HG03571 (cell line): ENCODE measurements at regions not wholly inside any gene's neighbourhood (a gene's known extent, or its start where the extent isn't known, plus 50 kb on each side); places are given as distances from the start of the nearest gene placed in this dataset.

Source experiments
- ATAC-seq: cut with Tn5 transposase; IDR thresholded peaks from one replicate; pipeline ENCODE4 v1.9.1; 2021; ENCODE audit not compliant: unreplicated experiment

DNA sequence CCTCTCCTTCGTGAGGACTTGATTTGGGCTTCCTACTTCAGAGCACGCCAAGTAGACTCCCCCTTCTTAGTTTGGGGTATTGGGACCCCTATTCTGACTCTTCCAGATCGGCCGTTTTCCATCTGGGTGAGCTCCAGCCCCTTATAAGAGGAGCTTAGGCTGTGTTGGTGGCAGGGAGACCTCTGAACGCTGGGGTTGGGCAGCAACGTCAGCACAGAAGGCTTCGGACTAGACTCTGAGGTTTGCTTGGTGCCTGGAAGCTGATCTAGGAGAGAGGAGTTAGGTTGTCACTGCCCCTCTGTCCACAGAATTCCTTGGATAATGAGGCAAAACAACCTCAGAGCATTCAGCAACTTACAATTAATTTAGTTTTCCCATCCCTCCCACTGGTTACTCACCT, 99.2 kb upstream of the RTL1 start:
- no peak for ATAC-seq

DNA sequence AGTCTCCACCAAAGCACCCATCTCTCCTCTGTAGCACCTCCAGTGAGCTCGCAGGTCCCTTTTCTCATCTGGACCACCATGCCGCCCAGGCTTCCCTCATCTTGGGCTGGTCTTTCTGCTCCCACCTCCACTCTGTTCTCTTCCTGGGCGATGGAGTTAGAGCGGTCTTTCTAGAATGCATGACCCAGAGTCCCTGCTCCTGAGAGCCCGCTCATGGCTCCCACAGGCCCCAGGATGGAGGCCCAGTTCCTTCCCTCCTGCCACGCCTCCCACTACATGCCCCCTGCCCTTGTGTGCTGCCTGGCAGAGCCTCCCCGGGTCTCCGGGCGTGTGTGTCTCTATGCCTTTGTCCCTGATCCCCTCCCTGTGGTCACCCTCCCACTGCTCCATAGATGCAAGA, 100.7 kb upstream of the RTL1 start:
- no peak for ATAC-seq

DNA sequence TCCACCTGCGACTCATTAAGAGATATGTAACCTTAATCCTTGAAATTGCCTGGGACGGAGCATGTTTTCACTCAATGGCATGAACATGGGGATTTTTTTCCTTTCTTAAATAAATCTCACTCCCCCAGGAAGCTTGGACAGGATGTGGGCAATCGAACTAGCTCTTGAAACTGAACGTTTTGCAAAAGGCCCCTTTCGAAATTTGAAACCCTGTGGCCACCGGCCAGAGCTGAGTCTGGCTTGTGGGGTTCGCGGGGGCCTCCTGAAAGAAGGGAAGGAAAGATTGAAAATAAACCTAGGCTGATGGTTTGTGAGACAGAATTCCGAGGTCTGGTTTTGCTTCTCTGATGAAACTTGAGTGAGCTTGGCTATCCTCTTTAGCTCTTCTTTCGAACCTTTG, 101.4 kb upstream of the RTL1 start:
- no peak for ATAC-seq

DNA sequence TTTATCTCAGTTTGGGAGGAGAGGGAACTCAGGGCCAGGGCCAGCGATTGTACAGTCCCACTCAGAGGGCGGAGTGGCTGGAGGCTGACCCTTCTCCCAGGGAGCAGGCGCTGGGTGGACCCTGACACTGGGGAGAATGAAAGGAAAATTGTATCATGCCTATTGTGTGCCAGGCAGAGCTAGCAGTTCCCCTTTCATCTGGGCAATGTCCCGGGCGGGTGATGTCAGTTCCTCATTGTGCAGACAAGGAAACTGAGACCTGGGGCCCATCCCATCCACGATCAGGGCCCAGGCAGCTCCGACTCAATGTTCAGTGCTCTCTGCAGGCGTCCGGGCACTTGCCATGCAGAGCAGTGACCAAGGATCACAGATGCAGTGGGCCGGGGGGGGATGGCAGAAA, 101.9 kb upstream of the RTL1 start:
- ATAC-seq: no peak

DNA sequence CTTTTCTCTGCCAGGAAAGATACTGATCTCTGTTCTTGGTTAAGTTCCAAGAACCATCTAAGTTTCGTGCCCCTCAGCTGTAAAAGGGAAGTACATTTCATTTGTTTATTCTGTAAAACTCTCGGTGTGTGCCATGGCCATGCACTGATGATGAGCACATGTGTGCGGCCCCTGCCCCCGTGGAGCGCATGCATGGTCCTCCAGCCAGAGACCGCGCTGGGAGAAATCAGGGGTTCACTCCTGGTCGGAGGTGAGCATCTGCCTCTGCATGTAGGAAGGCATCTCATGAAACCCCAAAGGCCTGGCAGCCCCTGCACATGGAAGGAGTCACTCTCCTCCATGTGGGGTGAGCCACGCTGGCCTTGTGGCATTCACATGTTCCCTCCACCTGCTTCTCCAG, 102.5 kb upstream of the RTL1 start:
- no peak for ATAC-seq

DNA sequence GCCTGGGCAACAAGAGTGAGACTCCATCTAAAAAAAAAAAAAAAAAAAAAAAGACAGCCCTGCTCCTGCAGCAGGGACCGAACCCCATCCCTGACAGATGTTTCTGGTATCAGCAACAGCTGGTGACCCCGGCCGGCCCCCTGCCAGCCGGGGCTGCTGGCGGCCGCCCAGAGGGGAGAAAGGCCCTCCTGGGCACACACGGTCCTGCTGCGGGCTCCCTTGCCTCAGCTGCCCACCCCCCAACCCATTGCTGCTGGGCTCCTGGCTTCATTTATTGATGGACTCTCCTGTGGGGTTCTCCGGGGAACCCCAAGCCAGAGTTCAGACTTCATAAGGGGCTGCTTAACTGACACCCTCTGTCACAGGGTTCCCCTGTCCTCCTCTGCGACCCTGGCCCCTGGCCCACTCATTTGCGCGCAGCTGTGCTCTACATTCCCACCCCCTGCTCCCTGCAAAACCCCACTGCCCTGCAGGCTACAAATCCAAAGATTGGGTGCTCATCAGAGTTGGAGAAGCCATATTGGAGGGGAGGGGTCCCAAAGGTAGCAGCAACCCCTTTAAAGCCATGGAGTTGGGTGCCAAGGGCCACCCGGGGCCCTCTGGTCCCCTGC, 103.6 kb upstream of the RTL1 start:
- no peak for ATAC-seq

DNA sequence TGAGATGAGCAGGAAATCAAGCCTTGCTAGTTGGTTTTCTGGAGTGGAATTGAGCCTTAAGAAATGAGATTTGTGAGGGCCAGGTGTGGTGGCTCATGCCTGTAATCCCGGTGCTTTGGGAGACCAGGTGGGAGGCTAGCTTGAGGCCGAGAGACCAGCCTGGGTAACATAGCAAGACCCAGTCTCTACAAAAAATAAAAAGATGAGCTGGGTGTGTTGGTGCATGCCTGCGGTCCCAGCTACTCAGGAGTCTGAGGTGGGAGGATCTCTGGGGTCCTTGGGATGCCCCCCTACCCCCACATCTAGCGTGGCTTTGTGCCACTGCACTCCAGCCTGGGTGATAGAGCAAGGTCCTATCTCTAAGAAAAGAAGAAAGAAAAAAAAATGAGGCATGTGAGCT, 104.2 kb upstream of the RTL1 start:
- no peak for ATAC-seq

DNA sequence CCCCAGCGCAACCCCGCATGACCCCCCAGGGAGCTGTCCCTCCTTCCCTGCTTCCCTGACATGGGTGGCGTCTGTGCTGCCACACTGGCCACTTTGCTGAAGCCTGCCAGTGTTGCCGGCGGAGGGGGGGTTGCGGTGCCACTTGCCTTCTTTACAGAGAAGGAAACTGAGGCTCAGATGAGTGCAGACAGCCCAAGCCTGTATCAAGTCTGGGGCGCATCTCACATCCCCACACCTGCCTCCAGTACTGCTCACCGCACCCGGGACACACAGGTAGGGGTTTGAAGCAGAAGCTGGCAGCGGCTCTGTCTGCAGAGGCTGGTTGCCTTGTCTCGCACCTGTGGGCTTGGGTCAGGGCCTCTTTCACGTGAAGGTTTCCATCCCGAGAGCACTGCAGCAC, 104.7 kb upstream of the RTL1 start:
- no peak for ATAC-seq

DNA sequence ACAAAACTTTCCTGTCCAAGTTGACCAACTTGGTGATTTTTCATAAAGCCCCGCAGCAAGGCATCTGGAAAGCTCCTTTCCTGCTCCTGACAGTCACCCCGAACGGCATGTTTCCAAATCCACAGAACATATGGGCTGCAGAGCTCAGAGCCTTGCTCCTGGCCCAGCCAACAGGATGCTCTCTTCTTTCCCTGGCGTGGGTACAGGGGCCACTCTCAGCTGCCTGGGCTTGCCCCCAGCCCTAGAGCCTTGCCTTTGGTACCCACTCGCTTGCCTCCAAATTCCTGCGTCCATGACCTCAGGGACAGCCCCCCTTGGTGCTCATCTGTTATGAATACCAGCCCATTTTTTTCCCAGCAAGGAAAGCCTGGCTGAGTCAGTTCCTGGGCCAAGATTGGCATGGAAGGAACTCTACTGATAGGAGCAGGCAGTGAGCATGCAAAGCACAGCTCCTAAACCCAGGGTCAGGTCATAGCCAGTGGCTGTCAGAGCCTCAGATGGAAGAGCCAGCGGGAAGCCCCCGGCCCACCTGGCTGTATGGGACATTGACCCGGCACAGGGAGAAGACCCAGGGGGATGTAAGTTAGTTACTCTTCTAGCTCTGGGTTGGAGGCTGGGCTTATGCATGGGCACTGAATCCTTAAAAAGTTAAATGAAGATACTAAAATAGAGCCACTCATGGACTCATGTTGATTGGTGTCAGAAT, 105.3 kb upstream of the RTL1 start:
- ATAC-seq: no peak

DNA sequence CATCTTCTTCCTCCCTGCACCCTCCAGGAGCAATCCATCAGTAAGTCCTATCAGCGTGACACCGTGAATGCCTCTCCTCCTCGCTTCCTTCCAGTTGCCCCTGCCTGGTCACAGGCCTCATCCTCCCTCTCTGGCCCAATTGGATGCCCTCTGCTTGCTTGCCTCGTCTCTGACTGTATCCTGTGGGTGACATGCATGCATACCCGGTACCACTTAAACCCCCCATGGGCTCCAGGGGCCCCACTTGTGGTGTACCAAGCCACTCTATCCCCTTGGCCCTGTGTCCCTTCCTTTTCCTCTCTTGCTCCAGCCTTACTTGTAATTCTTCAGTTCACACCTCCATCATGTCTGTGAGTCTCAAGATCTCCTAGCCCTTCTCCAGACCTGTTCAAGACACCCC, 106.0 kb upstream of the RTL1 start:
- no peak for ATAC-seq

DNA sequence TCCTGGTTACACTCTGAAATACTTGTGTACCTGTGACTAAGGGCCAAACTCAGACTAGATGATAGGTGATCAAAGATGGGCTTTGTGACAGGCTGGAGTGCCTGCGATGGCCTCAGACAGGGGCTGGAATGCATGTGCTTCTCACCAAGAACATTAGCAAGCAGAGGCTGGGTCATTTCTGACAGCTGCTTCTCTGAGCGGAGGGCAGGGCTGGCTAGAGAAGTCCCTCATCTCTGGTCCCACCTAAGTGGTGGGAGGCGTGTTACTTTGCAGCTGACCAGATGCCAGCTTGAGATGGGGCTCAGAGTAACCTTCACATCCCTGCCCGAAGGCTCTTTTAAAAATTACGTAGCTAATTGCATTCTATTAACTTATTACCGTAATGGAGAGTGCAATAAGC, 106.8 kb upstream of the RTL1 start:
- no peak for ATAC-seq

DNA sequence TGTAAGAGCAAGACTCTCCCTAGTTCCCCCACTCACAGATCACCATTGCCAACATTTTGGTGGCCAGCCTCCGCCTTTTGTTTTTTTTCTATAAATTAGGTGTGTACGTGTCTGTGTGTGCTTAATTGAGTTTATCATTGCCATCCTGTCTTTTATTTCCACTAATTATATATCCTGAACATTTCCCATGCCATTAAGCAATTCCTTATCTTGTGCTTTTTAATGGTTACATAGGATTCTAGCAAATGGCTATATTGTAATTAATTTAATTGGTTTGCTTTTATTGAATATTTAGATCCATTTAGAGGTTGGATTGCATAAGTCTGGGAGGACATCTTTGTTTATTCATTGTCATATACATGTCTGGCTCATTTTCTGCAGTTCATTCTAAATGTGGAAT, 107.3 kb upstream of the RTL1 start:
- no peak for ATAC-seq

DNA sequence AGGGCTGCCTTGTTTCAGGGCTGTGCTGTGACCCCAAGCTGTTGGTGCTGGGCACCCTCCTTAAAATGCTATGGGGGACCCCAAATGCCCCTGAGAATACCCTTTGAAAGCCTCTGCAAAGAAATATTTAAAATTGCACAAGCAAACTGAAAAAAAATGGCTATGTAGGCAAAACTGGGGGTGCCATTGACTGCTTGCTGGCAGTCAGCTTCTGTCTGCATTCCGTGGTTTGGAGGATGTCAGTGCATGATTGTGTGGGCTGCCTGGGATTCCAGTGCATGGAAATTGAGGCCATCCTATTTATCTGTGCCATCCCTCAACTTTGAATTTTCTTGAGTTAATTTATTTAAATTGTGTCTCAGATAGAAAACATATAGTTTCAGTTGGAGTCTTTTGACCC, 113.7 kb upstream of the RTL1 start:
- no peak for ATAC-seq

DNA sequence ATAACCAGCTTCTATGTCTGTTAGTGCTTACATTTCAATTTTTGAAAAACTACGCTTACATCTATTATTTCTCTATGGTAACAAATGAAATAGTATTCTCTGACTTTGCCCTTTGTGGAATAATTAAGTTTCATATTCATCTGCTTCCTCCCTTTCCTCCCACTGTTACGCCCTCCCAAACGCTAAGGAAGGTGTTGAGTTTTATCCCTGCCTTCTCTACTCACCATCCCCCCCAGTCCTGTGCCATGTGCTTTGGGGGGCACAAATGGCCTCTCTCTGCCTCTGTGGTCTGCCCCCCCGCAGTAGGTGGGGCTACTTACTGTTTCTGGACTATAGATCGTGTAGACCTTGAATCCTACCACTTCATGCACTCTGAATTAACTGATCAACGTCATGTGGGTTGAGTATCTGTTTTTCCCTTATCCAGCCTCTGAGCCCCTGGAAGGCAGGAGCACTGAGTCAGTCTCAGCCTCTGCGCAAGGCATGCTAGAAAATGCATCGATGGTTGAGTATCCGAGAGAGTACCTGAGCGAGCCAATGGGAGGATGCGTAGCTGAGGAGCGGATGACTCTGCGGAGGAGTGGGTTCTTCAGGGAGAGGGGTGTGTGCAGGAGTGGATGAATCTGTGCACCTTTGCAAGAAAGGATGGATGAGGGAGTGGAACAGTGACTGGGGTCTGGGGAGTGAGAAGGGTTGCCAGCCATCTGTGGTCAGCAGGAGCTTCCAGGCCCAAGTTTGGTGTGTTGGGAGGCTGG, 114.5 kb upstream of the RTL1 start:
- no peak for ATAC-seq

DNA sequence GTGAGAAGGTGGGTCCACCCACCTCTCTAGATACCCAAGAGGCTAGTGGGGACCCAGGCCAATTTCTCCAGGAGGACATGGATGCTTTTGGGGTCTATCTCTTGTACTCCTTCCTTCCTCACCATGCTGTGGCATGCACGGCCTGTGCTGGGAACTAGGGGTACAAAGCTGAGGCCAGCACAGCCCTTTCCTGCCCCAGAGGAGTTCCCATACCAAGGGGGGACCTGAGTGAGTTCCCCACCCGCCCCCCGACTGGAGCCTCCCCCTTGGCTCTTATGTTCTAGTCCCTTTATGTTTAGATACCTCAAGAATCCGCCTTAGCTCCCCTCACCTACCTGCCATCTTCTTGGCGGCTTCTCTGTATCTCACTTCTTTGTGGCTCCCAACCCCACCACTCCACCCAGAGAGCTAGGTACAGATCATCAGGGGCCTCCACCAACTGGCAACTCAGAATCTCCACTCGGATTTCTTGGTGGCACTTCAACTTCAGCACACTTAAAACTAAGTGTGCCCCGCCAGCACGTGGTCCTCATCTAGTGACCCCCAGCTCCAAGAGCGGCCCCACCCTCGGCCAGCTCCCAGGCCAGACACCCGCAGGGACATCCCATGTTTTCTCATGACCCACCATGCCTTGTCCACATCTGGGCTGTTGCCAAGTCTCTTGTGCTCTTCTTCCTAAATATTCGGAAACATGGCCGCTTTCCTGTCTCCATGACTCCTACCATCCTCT, 115.2 kb upstream of the RTL1 start:
- ATAC-seq: no peak

DNA sequence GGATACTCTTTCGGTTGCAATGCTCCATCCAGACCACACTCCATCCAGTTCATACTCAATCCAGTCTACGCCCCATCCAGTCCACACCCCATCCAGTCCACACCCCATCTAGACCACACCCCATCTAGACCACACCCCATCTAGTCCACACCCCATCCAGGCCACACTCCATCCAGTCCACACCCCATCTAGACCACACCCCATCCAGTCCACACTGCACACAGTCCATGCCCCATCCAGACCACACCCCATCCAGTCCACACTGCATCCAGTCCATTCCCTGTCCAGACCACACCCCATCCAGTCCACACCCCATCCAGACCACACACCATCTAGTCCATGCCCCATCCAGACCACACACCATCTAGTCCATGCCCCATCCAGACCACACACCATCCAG, 116.0 kb upstream of the RTL1 start:
- no peak for ATAC-seq

DNA sequence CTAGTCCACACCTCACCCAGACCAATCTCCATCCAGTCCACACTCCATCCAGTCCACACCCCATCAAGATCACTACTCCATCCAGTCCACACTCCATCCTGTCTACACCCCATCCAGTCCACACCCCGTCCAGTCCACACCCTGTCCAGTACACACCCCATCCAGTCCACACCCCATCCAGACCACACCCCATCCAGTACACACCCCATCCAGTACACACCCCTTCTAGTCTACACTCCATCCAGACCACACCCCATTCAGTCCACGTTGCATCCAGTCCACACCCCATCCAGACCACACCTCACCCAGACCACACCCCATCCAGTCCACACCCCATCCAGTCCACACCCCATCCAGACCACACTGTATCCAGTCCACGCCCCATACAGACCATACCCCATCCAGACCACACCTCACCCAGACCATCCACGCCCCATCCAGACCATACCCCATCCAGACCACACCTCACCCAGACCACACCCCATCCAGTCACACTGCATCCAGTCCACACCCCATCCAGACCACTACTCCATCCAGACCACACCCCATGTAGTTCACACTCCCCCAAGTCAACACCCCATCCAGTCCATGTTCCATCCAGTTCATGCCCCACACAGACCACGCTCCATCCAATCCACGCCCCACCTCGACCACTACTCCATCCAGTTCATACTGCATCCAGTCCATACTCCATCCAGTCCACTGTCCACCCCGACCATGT, 116.6 kb upstream of the RTL1 start:
- ATAC-seq: no peak

DNA sequence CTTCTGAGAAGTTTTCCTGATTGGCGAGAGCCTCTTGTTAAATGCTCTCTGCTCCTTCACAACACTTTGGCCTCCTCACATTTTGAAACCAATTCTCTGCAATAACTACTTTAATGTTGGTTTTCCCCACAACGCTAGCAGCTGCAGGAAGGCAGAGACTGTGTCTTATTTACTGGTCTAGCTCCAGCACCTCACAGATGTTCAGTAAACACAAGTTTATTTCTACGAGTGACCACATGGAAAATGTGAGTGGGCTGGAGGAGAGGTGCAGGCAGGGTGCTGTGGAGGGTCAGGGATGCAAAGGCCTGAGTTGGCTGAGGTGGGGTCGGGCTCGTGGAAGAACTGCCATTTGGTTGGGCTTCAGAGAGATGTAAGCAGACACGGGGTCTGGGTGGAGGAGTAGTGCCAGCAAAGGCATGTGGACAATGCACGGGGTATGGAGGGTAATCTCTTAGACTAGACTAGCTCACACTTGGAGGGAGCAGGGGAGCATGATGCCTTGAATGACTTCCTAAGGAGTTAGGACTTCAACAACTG, 117.4 kb upstream of the RTL1 start:
- no peak for ATAC-seq

DNA sequence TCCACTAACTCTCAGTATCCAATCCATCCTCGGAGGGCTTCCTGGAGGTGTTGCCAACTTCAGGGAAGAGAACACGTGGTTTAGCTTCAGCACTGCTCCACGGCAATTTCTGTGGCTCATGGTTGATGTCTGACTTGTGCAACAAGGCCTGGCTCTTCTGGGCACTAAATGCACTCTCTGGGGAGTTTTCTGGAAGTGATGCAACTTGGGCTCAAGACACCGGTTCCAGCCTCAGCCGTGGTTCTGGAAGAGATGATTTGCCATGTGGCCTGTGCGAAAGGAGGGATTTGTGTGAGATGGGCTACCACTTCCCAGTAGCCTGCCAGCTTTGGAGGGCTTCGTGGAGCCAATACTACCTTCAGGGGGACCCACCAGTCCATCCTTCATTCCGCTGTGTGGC, 118.6 kb upstream of the RTL1 start:
- no peak for ATAC-seq

DNA sequence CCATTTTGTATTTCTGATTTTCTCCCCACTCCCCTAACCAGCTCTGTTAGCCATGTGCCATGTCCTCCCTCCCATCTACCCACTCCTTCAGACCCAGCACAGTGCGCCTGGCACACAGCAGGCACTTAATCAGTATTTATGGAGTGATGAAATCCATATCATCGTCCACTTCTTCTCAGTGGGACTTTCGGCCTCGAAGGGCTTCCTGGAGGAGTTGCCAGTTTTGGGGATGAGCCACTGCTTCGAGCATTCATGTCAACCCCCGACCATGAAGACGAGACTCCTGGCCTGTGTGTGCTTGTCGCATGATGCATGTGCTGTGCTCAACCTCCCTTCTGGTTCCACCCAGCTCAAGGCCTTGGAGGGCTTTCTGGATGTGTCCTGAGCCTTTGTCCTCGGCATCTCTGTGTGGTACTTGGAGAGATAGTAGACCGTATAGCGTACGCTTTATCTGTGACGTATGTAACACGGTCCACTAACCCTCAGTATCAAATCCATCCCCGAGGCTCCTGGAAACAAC, 119.5 kb upstream of the RTL1 start:
- ATAC-seq: no peak

DNA sequence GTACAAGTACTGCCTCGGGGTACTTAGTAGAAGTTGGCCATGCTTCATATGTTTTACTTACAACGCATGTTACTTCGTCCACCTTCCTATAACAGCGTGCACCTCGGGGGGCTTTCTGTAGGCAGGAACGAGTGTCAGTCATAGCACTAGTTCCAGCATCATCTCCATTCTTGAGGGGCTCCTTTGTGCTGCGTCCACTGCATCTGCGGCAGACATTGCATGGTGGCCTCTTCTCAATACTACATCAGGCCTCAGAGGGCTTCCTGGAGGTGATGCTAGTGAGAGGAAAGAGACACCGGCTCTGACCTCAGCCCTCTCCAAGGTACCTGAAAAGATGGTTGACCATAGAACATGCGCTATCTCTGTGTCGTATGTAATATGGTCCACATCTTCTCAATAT, 121.2 kb upstream of the RTL1 start:
- ATAC-seq: no peak
